ENCODE measurements at regions not wholly inside any gene's neighbourhood (a gene's known extent, or its start where the extent isn't known, plus 50 kb on each side); places are given as distances from the start of the nearest gene placed in this dataset.
"Not testable (repeated sequence)": the region's sequence is repeated elsewhere in the genome, so short reads cannot be mapped to it uniquely, and the experiment has no call there.

DNA sequence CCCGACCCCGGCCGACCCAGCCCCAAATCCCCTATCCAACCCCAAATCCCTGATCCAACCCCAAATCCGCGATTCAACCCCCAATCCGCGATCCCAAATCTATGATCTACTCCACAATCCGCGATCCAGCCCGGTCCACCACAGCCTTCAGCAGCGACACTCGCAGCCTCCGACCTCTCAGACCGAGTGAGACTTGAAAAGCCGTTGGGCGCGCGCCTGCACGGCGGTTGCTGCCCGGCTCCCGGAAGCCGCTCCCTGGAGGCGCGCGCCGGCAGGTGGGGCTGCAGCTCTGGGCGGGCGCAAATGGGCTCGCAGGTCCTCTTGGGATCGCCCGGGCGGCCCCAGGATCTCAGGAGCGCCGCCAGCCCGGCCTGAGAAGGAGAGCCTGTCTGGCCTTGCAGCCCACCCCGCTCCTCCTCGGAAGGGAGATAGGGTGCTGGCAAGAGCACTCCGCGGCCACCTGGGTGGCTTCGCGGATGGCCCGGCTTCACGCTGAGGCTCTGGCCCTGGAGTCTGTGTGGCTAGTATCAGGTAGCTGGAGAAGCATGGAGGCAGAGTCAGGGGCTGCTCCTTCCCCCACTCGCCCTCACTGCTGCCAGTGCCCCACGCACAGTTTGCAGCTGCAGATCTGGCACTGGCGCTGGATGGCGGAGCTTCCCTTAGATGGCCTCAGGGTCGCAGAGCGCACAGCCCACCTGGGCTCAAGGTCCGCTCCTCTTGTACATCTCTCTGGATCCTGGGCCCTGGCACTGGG lies 533.4 kb upstream of the DEFB115 start:
- TF ChIP-seq POLR2A (IDR thresholded peaks at IDR 0.05; ENCODE audit: low read depth, low read length); TAF1 (IDR thresholded peaks at IDR 0.05; ENCODE audit: borderline replicate concordance, low read depth, low read length); SIN3A (IDR thresholded peaks at IDR 0.05; ENCODE audit: low read depth, low read length): not testable (repeated sequence)
